ENCODE measurements at regions not wholly inside any gene's neighbourhood (a gene's known extent, or its start where the extent isn't known, plus 50 kb on each side); places are given as distances from the start of the nearest gene placed in this dataset.

DNA sequence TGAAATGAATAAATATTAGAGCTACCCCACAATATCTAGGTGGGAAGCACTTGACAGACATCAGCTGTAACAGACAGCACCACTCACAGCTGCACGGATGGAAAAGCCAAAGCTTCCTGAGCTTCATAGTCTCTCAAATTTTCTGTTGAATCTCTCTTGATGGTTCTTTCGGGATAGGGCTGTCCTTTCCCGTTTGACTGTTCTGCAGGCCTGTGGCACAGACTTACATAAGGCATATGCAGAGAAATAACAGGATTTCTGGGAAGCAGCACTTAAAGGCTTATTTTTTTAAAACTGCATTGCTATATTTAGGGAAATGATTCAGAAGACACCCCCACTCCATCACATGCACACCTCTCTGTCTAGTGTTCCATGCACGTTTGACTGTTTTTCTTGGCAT, 77.5 kb downstream of the ZNF648 start:
- Histone ChIP-seq H3K36me3 (ENCODE audit: insufficient read depth, low read length) (no peaks in the 10 kb centered on the region), H3K4me3 (ENCODE audit: insufficient read depth, low read length) (no peak overlapping the region), H3K4me2 (ENCODE audit: insufficient read depth, low read length) (no peak overlapping the region), H4K20me1 (ENCODE audit: insufficient read depth, low read length) (no peaks in the 10 kb centered on the region), H3K9me3 (ENCODE audit: low read depth, low read length) (no peaks in the 10 kb centered on the region), H3K27me3 (ENCODE audit: insufficient read depth, low read length) (no peaks in the 10 kb centered on the region), H3K4me1 (ENCODE audit: insufficient read depth, low read length) (no peaks in the 10 kb centered on the region), H3K27ac (ENCODE audit: low read depth, low read length) (no peak overlapping the region), H3K79me2 (ENCODE audit: insufficient read depth, low read length) (no peaks in the 10 kb centered on the region), H2AFZ (ENCODE audit: low read length) (no peak overlapping the region)
- no peak for DNase-seq (ENCODE audit: insufficient read length, low spot score, missing footprints)
- TF ChIP-seq, protein P1, sequence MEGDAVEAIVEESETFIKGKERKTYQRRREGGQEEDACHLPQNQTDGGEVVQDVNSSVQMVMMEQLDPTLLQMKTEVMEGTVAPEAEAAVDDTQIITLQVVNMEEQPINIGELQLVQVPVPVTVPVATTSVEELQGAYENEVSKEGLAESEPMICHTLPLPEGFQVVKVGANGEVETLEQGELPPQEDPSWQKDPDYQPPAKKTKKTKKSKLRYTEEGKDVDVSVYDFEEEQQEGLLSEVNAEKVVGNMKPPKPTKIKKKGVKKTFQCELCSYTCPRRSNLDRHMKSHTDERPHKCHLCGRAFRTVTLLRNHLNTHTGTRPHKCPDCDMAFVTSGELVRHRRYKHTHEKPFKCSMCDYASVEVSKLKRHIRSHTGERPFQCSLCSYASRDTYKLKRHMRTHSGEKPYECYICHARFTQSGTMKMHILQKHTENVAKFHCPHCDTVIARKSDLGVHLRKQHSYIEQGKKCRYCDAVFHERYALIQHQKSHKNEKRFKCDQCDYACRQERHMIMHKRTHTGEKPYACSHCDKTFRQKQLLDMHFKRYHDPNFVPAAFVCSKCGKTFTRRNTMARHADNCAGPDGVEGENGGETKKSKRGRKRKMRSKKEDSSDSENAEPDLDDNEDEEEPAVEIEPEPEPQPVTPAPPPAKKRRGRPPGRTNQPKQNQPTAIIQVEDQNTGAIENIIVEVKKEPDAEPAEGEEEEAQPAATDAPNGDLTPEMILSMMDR (IDR thresholded peaks at IDR 0.05; ENCODE audit: extremely low read depth, low read depth, low read length), result no peak

DNA sequence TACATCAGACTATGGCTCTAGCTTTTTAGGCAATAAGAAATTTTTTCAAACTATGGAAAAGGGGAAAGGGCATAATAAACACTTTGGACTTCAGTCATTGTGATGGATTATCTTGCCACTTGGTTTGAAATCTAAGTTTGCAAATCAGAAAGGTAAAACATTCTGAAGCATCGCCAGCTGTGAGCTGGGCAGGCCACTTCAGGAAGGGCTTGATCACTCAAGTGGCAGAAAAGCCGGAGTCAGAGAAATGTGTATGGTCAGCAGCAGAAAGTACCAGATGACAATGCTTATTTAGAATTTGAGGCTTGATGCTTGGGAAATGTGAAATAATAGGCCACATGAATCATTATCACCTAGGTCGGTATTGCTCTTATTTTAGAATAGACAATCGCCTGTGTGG, 79.7 kb downstream of the ZNF648 start:
- Histone ChIP-seq H3K4me1 (ENCODE audit: insufficient read depth, low read length) (no peaks in the 10 kb centered on the region), H4K20me1 (ENCODE audit: insufficient read depth, low read length) (no peaks in the 10 kb centered on the region), H3K79me2 (ENCODE audit: insufficient read depth, low read length) (no peaks in the 10 kb centered on the region), H3K27ac (ENCODE audit: low read depth, low read length) (no peak overlapping the region), H3K36me3 (ENCODE audit: insufficient read depth, low read length) (no peaks in the 10 kb centered on the region), H3K27me3 (ENCODE audit: insufficient read depth, low read length) (no peaks in the 10 kb centered on the region), H3K4me3 (ENCODE audit: insufficient read depth, low read length) (no peak overlapping the region), H3K4me2 (ENCODE audit: insufficient read depth, low read length) (no peak overlapping the region), H3K9me3 (ENCODE audit: low read depth, low read length) (no peaks in the 10 kb centered on the region), H2AFZ (ENCODE audit: low read length) (no peak overlapping the region)
- TF ChIP-seq, protein P1 (IDR thresholded peaks at IDR 0.05; ENCODE audit: extremely low read depth, low read depth, low read length), result no peak
- DNase-seq (ENCODE audit: insufficient read length, low spot score, missing footprints), result no peak

DNA sequence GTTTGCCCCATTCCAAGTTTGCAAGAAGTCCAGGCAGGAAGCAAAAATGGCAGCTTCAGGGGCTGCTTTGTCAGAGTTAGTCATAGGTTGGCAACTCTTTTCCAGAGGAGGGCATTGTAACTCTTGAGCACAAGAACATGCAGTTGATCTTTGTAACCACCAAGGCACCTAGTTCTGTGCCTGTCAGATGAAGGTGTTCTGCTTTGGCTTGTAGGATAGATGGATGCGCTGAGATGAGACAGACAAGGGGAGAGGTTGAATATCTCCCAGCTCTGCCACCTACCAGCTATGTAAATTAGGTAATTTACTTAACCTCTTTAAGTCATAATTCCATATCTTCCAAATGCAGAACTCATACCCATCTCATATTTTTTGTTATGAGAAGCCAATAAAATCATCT, 89.3 kb downstream of the ZNF648 start:
- H3K9me3 ChIP-seq (ENCODE audit: low read depth, low read length), result peaks cover 4% of the 10 kb centered on the region
- H3K4me1 ChIP-seq (ENCODE audit: insufficient read depth, low read length), result no peaks in the 10 kb centered on the region
- no peak overlapping the region for H2AFZ ChIP-seq (ENCODE audit: low read length)
- H3K27me3 ChIP-seq (ENCODE audit: insufficient read depth, low read length), result no peaks in the 10 kb centered on the region
- H3K4me2 ChIP-seq (ENCODE audit: insufficient read depth, low read length), result no peak overlapping the region
- DNase-seq (ENCODE audit: insufficient read length, low spot score, missing footprints), result no peak
- no peak overlapping the region for H3K27ac ChIP-seq (ENCODE audit: low read depth, low read length)
- H3K4me3 ChIP-seq (ENCODE audit: insufficient read depth, low read length), result no peak overlapping the region
- no peaks in the 10 kb centered on the region for H3K79me2 ChIP-seq (ENCODE audit: insufficient read depth, low read length)
- TF ChIP-seq, protein P1 (IDR thresholded peaks at IDR 0.05; ENCODE audit: extremely low read depth, low read depth, low read length), result no peak
- no peaks in the 10 kb centered on the region for H3K36me3 ChIP-seq (ENCODE audit: insufficient read depth, low read length)
- H4K20me1 ChIP-seq (ENCODE audit: insufficient read depth, low read length), result no peaks in the 10 kb centered on the region

DNA sequence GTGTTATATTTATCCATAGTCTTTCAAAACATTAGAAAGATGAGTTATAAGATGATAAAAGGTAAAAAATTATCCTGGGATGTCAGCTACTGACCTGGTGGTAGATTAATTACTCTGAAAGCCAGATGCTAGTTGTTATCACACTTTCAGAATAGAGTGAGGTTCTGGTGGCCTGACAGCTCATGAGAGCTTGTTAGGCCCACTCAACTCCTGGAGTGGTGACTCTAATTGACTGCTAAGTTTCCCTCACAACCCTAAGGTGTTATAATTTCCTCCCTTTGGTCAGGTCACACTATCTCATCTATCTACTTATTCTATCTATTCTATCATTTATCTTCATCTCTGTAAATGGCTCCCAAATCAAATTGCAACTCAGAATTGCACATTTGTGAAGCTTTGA, 90.1 kb downstream of the ZNF648 start:
- Histone ChIP-seq H2AFZ (ENCODE audit: low read length) (no peak overlapping the region), H3K4me2 (ENCODE audit: insufficient read depth, low read length) (no peak overlapping the region), H3K27ac (ENCODE audit: low read depth, low read length) (no peak overlapping the region), H3K4me3 (ENCODE audit: insufficient read depth, low read length) (no peak overlapping the region), H3K36me3 (ENCODE audit: insufficient read depth, low read length) (no peaks in the 10 kb centered on the region), H3K9me3 (ENCODE audit: low read depth, low read length) (peaks cover 4% of the 10 kb centered on the region), H3K4me1 (ENCODE audit: insufficient read depth, low read length) (no peaks in the 10 kb centered on the region), H3K79me2 (ENCODE audit: insufficient read depth, low read length) (no peaks in the 10 kb centered on the region), H4K20me1 (ENCODE audit: insufficient read depth, low read length) (no peaks in the 10 kb centered on the region), H3K27me3 (ENCODE audit: insufficient read depth, low read length) (no peaks in the 10 kb centered on the region)
- TF ChIP-seq, protein P1 (IDR thresholded peaks at IDR 0.05; ENCODE audit: extremely low read depth, low read depth, low read length), result no peak
- no peak for DNase-seq (ENCODE audit: insufficient read length, low spot score, missing footprints)
